ENCODE measurements at regions not wholly inside any gene's neighbourhood (a gene's known extent, or its start where the extent isn't known, plus 50 kb on each side); places are given as distances from the start of the nearest gene placed in this dataset.

DNA sequence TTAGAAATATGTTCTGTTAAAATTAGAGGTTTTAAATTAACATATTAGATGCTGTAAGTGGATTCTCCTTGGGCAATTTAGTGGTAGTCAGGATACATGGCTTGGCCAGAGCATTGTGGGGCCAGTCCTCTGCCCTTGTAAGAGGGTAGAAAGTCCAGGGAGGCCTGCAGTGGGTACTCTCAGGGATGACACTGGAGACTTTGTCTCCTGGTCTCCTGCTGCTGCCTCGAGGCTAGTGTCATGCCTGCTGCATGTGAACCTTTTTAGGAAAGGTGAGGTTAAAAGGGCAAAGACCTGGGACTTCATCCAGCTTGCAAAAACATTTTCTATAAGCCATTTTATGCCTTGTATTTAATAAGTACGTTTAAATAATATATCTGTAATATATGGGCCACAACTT is 96.8 kb upstream of the PROK2 start:
- no peak for DNase-seq (ENCODE audit: extremely low spot score, unreplicated experiment)
- no peaks in the 10 kb centered on the region for H3K9me3 Mint-ChIP-seq (ENCODE audit: unreplicated experiment)
- H3K36me3 Mint-ChIP-seq (ENCODE audit: unreplicated experiment): no peaks in the 10 kb centered on the region
- TF ChIP-seq, protein P1, sequence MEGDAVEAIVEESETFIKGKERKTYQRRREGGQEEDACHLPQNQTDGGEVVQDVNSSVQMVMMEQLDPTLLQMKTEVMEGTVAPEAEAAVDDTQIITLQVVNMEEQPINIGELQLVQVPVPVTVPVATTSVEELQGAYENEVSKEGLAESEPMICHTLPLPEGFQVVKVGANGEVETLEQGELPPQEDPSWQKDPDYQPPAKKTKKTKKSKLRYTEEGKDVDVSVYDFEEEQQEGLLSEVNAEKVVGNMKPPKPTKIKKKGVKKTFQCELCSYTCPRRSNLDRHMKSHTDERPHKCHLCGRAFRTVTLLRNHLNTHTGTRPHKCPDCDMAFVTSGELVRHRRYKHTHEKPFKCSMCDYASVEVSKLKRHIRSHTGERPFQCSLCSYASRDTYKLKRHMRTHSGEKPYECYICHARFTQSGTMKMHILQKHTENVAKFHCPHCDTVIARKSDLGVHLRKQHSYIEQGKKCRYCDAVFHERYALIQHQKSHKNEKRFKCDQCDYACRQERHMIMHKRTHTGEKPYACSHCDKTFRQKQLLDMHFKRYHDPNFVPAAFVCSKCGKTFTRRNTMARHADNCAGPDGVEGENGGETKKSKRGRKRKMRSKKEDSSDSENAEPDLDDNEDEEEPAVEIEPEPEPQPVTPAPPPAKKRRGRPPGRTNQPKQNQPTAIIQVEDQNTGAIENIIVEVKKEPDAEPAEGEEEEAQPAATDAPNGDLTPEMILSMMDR (IDR thresholded peaks at IDR 0.05): no peak
- peaks cover 10% of the 10 kb centered on the region for H3K4me1 Mint-ChIP-seq (ENCODE audit: unreplicated experiment)
- H3K4me3 Mint-ChIP-seq (ENCODE audit: unreplicated experiment): no peak overlapping the region
- H3K27me3 Mint-ChIP-seq (ENCODE audit: unreplicated experiment): peaks cover 65% of the 10 kb centered on the region
- H3K27ac Mint-ChIP-seq (ENCODE audit: unreplicated experiment): no peak overlapping the region

DNA sequence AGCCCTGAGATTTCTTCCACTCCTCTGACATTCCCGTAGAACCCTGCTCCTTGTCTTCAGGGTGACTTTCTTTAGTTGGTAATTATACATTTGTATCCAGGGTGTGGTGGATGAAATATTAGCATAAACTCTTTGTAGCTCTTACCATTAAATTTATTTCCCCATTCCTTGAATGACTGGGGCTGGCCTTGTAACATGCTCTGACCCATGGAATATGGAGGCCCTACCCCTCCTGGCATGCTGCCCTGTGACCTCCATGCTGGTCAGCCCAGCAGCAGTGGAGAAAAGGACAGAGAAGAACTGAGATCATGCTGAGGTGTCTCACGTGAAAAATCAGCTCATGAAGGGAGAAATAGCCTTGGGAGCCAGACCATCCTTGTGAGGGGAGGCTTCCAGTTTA is 96.1 kb upstream of the PROK2 start:
- no peaks in the 10 kb centered on the region for H3K9me3 Mint-ChIP-seq (ENCODE audit: unreplicated experiment)
- no peak overlapping the region for H3K27ac Mint-ChIP-seq (ENCODE audit: unreplicated experiment)
- no peak overlapping the region for H3K4me3 Mint-ChIP-seq (ENCODE audit: unreplicated experiment)
- H3K36me3 Mint-ChIP-seq (ENCODE audit: unreplicated experiment): no peaks in the 10 kb centered on the region
- DNase-seq (ENCODE audit: extremely low spot score, unreplicated experiment): no peak
- H3K27me3 Mint-ChIP-seq (ENCODE audit: unreplicated experiment): peaks cover 63% of the 10 kb centered on the region
- H3K4me1 Mint-ChIP-seq (ENCODE audit: unreplicated experiment): peaks cover 10% of the 10 kb centered on the region
- TF ChIP-seq, protein P1 (IDR thresholded peaks at IDR 0.05): no peak

DNA sequence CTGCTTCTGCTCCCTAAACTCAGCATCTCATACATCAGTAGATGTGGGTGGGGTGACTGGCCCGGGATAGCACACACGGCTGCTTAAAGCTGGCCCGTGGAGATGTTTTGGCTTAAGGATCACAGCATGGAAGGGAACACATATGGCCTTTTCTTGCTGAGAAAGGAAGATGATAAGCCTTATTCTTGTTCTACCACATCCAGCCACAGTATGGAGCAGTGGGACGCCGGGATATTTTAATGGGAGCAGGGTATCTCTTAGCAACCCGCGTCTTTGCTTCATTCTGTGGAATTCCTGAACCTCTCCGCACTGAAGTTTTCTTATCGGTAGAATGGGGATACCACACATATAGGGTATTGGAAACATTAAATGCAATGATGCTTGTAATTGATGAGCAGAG is 94.1 kb upstream of the PROK2 start:
- Mint-ChIP-seq H3K27me3 (ENCODE audit: unreplicated experiment) (peaks cover 55% of the 10 kb centered on the region), H3K27ac (ENCODE audit: unreplicated experiment) (no peak overlapping the region), H3K36me3 (ENCODE audit: unreplicated experiment) (no peaks in the 10 kb centered on the region), H3K9me3 (ENCODE audit: unreplicated experiment) (no peaks in the 10 kb centered on the region), H3K4me1 (ENCODE audit: unreplicated experiment) (peaks cover 4% of the 10 kb centered on the region), H3K4me3 (ENCODE audit: unreplicated experiment) (no peak overlapping the region)
- TF ChIP-seq, protein P1 (IDR thresholded peaks at IDR 0.05): peak; percentile 29
- peak; percentile 56 for DNase-seq (ENCODE audit: extremely low spot score, unreplicated experiment)

DNA sequence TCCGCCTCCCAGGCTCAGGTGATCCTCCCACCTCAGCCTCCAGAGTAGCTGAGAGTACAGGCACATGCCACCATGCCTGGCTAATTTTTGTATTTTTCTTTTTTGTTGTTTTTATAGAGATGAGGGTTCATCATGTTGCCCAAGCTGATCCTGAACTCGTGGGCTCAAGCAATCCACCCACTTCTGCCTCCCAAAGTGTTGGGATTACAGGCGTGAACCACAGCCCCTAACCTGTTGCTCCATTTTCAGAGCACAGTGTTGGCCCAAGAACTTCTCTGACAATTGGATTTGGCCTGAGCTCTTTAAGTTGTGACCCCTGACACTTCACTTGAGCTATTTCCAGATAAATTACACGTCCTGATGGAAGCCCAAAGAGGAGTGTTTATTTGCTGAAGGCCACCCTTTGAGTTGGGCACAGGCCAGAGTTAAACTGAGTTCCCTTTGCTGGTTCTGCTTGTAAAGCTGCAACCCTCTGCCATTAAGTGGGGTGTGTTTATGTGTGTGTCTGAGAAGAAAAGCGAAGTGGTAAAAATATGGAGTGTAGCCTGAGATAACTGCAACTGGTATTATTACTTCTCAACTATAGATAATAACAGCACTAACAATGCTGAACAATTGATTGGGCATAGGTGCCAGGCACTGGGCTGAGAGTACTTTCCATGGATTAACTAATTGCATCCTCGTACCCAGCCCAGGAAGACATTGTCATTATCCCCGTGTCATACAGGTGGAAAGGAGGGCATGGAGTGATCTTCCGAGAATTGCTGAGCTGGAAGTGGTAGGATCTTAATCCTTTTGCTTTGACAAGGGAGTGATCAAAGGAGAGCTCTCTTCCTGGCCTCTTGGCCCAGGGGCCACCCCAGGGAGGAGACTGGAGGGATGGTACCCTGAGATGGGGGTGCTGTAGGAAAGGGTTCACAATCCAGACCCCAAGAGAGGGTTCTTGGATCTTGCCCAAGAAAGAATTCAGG is 91.5 kb upstream of the PROK2 start:
- Mint-ChIP-seq H3K27ac (ENCODE audit: unreplicated experiment) (no peak overlapping the region), H3K27me3 (ENCODE audit: unreplicated experiment) (peaks cover 64% of the 10 kb centered on the region), H3K9me3 (ENCODE audit: unreplicated experiment) (no peaks in the 10 kb centered on the region), H3K4me1 (ENCODE audit: unreplicated experiment) (peaks cover 13% of the 10 kb centered on the region), H3K4me3 (ENCODE audit: unreplicated experiment) (no peak overlapping the region), H3K36me3 (ENCODE audit: unreplicated experiment) (no peaks in the 10 kb centered on the region)
- TF ChIP-seq, protein P1 (IDR thresholded peaks at IDR 0.05): no peak
- peak; percentile 54 for DNase-seq (ENCODE audit: extremely low spot score, unreplicated experiment)

DNA sequence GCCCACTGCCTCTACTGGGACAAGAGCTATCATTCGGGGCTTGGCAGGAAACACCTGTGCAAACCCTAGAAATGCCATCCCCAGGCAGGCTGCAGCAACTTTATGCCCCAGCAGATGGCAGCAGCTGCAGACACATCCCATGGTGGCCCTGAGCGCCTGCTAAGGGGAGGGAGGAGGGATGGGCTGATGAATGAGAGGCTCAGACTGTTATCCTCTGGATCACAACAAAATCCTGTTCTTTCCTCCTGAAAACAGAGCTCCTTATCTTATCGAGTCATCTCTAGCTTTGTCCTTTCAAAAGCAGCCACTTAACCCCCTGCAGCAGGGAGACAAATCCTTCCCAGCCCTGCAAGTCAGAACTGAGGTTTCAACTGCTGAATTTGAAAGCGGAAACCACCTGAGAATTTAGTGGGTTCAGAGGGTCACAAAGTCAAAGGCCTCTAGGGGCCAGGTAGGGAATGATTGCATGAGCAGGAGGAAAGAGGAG is 90.6 kb upstream of the PROK2 start:
- DNase-seq (ENCODE audit: extremely low spot score, unreplicated experiment): peak; percentile 91

More for the DNA sequence above, 90.6 kb upstream of the PROK2 start:
- H3K9me3 Mint-ChIP-seq (ENCODE audit: unreplicated experiment): no peaks in the 10 kb centered on the region
- peaks cover 9% of the 10 kb centered on the region for H3K4me1 Mint-ChIP-seq (ENCODE audit: unreplicated experiment)
- H3K4me3 Mint-ChIP-seq (ENCODE audit: unreplicated experiment): no peak overlapping the region
- H3K27ac Mint-ChIP-seq (ENCODE audit: unreplicated experiment): no peak overlapping the region
- TF ChIP-seq, protein P1 (IDR thresholded peaks at IDR 0.05): peak; percentile 94
- no peaks in the 10 kb centered on the region for H3K36me3 Mint-ChIP-seq (ENCODE audit: unreplicated experiment)
- peaks cover 63% of the 10 kb centered on the region for H3K27me3 Mint-ChIP-seq (ENCODE audit: unreplicated experiment)

Data from osteocyte (in vitro differentiated cells).